ENCODE measurements at regions not wholly inside any gene's neighbourhood (a gene's known extent, or its start where the extent isn't known, plus 50 kb on each side); places are given as distances from the start of the nearest gene placed in this dataset.

DNA sequence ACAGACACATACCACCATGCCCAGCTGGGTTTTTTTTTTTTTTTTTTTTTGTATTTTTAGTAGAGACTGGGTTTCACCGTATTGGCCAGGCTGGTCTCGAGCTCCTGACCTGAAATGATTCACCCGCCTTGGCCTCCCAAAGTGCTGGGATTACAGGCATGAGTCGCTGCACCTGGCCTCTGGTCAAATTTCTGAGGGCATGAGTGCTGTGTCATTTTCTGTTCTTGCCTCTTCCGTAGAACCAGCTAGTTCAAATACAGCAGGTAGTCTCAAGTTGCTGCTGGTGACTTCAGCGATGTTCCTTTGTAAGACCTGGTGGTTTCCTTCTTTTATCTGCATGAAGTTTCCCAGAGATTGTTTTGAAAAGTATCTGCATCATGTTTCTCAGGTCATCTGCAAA lies 134.8 kb upstream of the SHH start:
- no peak for TF ChIP-seq EZH2 (IDR thresholded peaks at IDR 0.05; ENCODE audit: insufficient read depth, low read length)
- TF ChIP-seq, protein P1, sequence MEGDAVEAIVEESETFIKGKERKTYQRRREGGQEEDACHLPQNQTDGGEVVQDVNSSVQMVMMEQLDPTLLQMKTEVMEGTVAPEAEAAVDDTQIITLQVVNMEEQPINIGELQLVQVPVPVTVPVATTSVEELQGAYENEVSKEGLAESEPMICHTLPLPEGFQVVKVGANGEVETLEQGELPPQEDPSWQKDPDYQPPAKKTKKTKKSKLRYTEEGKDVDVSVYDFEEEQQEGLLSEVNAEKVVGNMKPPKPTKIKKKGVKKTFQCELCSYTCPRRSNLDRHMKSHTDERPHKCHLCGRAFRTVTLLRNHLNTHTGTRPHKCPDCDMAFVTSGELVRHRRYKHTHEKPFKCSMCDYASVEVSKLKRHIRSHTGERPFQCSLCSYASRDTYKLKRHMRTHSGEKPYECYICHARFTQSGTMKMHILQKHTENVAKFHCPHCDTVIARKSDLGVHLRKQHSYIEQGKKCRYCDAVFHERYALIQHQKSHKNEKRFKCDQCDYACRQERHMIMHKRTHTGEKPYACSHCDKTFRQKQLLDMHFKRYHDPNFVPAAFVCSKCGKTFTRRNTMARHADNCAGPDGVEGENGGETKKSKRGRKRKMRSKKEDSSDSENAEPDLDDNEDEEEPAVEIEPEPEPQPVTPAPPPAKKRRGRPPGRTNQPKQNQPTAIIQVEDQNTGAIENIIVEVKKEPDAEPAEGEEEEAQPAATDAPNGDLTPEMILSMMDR (IDR thresholded peaks at IDR 0.05; ENCODE audit: insufficient read depth, low read depth, low read length), result no peak
